NCI-H2081 treated with DMSO at 0.1 percent for 48 hours (cell line): ENCODE measurements at regions not wholly inside any gene's neighbourhood (a gene's known extent, or its start where the extent isn't known, plus 50 kb on each side); places are given as distances from the start of the nearest gene placed in this dataset.
"Not testable (repeated sequence)": the region's sequence is repeated elsewhere in the genome, so short reads cannot be mapped to it uniquely, and the experiment has no call there.

Experiments
- DNase-seq: peaks from one replicate; lab custom pipeline; 2025; lab: John Stamatoyannopoulos, UW

- no peak for DNase-seq
Observed at GRCh38 chr10:28391283-28391682, 88.4 kb upstream of the MPP7 start.

DNA sequence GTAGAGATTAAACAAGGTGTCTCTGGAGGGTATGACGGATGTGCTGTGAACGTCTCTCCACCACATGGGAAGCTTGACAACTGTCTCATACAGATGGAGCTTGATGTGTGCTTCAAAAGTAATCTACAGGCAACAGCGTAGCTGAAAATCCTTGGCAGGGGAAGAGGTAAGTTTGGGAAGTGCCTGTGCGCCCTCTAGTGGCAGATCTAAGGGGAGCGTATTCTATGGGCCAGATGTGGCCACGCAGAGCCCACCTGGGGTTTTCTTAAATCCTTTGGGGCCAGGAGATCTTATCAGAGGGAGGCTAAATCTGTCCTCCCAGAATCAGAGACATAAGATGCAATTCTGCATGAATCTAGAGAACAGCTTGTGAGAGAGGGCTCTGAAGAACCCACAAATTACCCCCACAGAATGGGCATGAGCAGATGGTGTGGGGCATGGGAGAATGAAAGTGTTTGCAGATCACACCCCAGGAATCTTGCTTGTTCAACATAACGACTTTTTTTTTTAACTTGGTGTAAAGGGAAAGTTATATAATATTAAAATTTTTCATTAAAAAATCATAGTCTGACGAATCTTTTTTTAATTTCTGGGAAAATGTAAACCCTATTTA lies 91.2 kb upstream of the MPP7 start:
- peak; percentile 0 for DNase-seq

GRCh38 chr10:28396331-28396730 lies 93.5 kb upstream of the MPP7 start:
- DNase-seq, result no peak

DNA sequence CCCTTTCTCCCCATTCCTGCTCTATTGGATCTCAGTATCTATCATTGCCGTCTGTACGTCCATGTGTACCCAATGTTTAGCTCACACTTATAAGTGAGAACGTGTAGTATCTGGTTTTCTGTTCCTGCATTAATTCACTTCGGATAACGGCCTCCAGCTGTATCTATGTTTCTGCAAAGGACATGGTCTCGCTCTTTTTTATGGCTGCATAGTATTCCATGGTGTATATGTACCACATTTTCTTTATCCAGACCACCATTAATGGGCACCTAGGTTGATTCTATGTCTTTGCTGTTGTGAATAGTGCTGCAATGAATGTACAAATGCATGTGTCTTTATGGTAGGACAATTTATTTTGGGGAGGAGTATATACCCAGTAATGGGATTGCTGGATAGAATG lies 94.4 kb upstream of the MPP7 start:
- DNase-seq, result no peak

DNA sequence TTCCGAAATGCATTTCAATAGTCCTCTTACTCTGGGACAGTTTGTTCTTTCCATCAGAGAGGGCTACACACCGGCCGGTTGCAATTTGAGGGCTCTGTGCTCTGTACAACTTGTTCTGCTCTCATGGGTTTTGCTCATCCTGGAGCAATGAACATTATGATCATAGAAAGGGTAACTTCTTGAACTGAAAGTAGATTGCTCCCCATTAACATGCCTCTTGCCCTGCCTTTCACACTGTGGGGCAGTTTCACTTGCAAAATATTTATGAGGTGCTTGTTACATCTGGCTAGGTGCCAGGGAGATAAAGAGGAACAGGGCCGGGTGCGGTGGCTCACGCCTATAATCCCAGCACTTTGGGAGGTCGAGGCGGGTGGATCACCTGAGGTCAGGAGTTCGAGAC lies 97.3 kb upstream of the MPP7 start:
- DNase-seq, result no peak

- DNase-seq, result no peak
Observed at GRCh38 chr10:28400681-28401080, 97.8 kb upstream of the MPP7 start.

DNA sequence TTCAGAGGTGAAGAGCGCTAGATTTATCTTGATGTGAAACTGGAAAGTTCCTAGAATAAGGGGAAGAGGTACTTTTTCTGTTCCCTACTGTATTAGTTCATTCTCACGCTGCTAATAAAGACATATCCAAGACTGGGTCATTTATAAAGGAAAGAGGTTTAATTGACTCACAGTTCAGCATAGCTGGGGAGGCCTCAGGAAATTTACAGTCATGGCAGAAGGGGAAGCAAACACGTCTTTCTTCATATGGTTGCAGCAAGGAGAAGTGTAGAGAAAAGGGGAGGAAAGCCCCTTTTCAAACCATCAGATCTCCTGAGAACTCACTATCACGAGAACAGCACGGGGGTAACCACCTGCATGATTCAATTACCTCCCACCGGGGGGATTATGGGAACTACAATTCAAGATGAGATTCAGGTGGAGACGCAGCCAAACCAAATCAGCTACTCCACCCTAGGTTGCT lies 99.8 kb upstream of the MPP7 start:
- not testable (repeated sequence) for DNase-seq

DNA sequence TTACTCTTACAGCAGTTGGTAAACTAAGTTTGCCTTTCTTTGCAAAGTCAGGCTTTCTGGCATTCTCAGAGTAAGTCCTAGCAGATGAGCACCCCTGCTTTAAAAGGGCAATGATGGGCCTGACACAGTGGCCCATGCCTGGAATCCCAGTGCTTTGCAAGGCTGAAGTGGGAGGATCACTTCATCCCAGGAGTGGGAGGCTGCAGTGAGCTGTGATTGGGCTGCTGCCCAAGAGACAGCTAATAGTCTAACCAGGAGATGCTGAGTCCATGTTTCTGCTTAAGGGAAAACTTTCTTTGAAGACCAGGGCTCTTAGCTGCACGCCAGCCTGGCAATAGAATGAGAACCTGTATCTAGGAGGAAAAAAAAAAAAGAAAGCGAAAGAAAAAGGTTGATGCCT lies 100.2 kb upstream of the MPP7 start:
- no peak for DNase-seq

- DNase-seq, result no peak
Observed at GRCh38 chr10:28408237-28408777, 105.4 kb upstream of the MPP7 start.

DNA sequence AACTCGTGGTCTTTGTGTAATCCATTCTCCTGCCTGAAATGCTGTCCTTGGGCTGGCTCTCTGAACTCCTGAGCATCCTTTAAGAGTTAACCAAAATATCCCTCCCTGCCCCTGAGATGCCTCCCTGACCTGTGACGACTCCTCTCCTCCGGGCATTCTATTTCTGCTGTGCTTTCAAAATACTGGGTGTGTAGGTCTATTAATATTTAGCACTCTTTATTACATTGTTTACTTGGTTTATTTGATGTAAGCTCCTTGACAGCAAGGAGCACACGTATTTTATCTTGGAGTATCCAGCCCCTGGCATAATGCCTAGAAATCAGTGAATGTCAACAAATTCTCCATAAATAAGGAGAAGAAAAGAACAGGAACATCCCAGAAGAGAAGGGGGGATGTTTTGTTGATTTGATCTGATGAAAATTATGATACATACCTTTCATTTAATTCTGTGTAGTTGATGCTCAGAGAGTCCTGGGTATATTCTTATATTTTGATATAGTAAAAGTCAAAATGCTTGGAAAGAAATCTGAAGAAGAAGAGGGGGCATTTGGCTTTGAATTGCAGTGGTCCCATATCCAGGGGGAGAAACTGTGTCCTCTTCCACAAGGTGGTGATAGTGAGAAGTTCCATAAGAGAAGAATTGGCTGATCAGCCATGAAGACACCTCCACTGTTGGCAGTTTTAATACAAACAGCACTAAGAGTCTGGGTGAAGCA lies 107.7 kb upstream of the MPP7 start:
- DNase-seq, result no peak

GRCh38 chr10:28411136-28411460 lies 108.2 kb upstream of the MPP7 start:
- DNase-seq, result no peak

DNA sequence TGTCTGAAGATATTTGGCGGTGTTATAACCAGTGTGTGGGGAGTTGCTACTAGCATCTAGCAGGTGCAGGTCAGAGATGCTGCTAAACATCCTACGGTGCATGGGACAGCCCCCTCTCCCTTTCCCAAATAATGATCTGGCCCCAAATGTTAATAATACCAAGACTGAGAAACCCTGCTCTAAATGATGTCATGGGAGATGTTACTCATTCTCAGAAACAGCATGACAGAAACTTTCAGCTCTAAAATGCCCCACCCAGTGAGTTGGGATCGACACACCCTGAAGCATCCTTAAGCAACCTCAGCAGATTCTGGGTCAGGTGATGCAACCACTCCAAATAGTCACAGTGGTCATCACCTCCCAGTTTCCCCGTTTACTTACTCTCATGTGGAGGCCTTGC lies 108.8 kb upstream of the MPP7 start:
- DNase-seq, result no peak

DNA sequence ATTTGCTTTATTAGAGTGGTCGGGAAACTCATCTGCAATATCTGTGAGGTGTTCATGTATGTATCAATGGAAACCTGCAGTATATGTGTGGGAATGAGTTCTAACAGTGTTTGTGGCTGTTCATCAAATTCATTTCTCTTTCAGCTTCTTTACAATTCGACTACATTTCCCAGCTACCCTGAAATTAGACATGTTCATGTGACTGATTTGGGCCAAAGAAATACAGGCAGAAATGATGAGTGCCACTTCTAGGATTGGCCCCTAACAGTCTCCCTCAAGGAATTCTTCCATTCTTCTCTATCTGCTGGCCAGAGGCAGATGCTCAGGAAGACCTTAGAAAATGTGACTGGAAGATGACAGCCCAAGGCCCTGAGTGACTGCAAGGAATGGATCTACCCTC lies 114.8 kb upstream of the WAC start:
- no peak for DNase-seq

GRCh38 chr10:28425422-28425821 lies 107.5 kb upstream of the WAC start:
- DNase-seq, result no peak

- no peak for DNase-seq
Observed at GRCh38 chr10:28426392-28427159, 106.3 kb upstream of the WAC start.

DNA sequence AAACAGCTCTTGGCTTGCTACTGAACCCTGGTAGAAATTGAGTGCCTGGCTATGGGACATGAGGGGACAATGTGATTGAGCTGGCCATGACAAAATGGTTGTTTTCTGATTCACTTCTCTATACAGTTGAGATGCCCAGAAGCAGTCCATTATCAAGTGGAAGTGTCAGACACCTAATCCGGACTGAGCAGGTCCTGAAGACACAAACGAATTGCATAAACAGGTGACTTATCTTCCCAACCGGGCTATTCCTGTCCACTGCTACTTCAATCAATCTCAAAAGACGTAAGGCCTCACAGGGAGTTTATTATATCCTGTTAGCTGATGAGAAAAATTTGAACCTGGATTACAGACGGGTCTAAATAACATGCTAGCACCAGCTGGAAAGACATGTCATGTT lies 105.5 kb upstream of the WAC start:
- no peak for DNase-seq

- no peak for DNase-seq
Observed at GRCh38 chr10:28429045-28429444, 103.9 kb upstream of the WAC start.

- DNase-seq, result no peak
Observed at GRCh38 chr10:28429573-28430216, 103.2 kb upstream of the WAC start.

- DNase-seq, result no peak
Observed at GRCh38 chr10:28431139-28431538, 101.8 kb upstream of the WAC start.

- DNase-seq, result peak; percentile 30
Observed at GRCh38 chr10:28432210-28432676, 100.7 kb upstream of the WAC start.

DNA sequence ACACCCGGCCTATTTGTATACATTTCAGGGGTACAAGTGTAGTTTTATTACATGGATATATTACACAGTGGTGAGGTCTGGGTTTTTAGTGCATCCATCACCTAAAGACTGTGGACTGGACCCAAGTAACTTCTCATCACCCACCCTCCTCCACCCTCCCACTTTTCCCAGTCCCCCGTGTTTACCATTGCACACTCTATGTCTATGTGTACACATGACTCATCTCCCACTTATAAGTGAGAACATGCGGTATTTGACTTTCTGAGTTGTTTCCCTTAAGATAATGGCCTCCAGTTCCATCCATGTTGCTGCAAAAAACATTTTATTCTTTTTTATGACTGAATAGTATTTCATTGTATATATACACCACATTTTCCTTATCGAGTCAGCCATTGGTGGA lies 98.9 kb upstream of the WAC start:
- DNase-seq, result no peak

- DNase-seq, result no peak
Observed at GRCh38 chr10:28442403-28442802, 90.5 kb upstream of the WAC start.
